Chondrocyte (in vitro differentiated cells): ENCODE measurements at regions not wholly inside any gene's neighbourhood (a gene's known extent, or its start where the extent isn't known, plus 50 kb on each side); places are given as distances from the start of the nearest gene placed in this dataset.

Experiments used
- DNase-seq: peaks from one replicate; pipeline ENCODE4 v3.0.0; 2021; ENCODE audit warnings: mixed read lengths, low spot score
- H3K27ac Mint-ChIP-seq: one replicate; pipeline ENCODE4 v1.8.0; 2021; ENCODE audit warnings: mild to moderate bottlenecking, moderate library complexity, mixed read lengths; ENCODE audit not compliant: unreplicated experiment
- H3K27me3 Mint-ChIP-seq: 2 replicates; pipeline ENCODE4 v1.8.0; 2021; ENCODE audit warnings: low read depth, mixed read lengths
- H3K36me3 Mint-ChIP-seq: 2 replicates; pipeline ENCODE4 v1.8.0; 2021; ENCODE audit warnings: low read depth, mixed read lengths
- H3K4me1 Mint-ChIP-seq: 2 replicates; pipeline ENCODE4 v1.8.0; 2021; ENCODE audit warnings: low read depth, mild to moderate bottlenecking, mixed read lengths
- H3K4me3 Mint-ChIP-seq: one replicate; pipeline ENCODE4 v1.8.0; 2021; ENCODE audit warnings: mild to moderate bottlenecking, moderate library complexity, mixed read lengths; ENCODE audit not compliant: unreplicated experiment
- H3K9me3 Mint-ChIP-seq: 2 replicates; pipeline ENCODE4 v1.8.0; 2021; ENCODE audit warnings: low read depth, mixed read lengths
- TF ChIP-seq, protein P1 (sequence below): fragments of 200-600 bp; sonication (generic); IDR thresholded peaks from 2 replicates; pipeline ENCODE4 v1.5.0; 2021; ENCODE audit warnings: antibody characterized with exemption, mild to moderate bottlenecking, moderate library complexity

GRCh38 chr9:86772635-86772993 lies 174.7 kb downstream of the GAS1 start:
- Mint-ChIP-seq H3K4me3 (no peak overlapping the region), H3K4me1 (peaks cover 4% of the 10 kb centered on the region), H3K27ac (no peak overlapping the region), H3K9me3 (no peaks in the 10 kb centered on the region), H3K27me3 (no peaks in the 10 kb centered on the region), H3K36me3 (no peaks in the 10 kb centered on the region)
- TF ChIP-seq, protein P1, sequence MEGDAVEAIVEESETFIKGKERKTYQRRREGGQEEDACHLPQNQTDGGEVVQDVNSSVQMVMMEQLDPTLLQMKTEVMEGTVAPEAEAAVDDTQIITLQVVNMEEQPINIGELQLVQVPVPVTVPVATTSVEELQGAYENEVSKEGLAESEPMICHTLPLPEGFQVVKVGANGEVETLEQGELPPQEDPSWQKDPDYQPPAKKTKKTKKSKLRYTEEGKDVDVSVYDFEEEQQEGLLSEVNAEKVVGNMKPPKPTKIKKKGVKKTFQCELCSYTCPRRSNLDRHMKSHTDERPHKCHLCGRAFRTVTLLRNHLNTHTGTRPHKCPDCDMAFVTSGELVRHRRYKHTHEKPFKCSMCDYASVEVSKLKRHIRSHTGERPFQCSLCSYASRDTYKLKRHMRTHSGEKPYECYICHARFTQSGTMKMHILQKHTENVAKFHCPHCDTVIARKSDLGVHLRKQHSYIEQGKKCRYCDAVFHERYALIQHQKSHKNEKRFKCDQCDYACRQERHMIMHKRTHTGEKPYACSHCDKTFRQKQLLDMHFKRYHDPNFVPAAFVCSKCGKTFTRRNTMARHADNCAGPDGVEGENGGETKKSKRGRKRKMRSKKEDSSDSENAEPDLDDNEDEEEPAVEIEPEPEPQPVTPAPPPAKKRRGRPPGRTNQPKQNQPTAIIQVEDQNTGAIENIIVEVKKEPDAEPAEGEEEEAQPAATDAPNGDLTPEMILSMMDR: no peak
- DNase-seq: no peak

DNA sequence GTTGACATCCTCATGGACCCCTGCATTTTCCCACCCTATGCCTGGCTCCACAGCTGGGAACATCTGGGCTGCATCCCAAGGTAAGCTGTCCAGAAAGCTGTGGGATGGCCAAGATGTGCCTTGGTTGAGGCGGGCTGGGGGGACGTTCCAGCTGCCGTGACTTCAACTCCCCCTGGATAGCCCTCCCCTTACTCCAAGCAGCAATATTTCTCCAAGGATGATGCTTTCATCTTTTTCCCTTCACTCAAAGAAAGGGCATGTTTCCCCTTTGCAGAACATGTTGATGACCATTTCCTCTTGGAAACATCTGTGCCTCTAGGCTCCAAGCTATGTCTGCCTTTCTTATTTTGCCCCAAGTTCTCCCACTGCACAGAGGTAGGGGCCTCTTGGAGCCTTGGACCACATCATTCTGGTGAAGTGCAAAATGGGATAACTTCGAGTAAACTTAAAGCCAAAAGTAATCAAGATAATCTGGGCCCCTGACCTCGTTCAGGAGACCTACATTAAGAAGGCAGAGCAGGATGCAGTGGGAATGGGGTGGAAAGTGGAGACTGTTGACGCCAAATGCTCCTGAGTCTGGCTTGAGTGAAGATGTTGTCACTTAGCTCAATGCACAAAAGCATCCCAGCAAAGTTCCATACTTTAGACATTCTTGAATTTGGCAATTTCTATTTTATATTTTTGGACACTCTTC lies 175.2 kb downstream of the GAS1 start:
- Mint-ChIP-seq H3K9me3 (no peaks in the 10 kb centered on the region), H3K4me3 (no peak overlapping the region), H3K36me3 (no peaks in the 10 kb centered on the region), H3K4me1 (peaks cover 6% of the 10 kb centered on the region), H3K27me3 (no peaks in the 10 kb centered on the region), H3K27ac (no peak overlapping the region)
- DNase-seq: no peak
- TF ChIP-seq, protein P1: no peak

- Mint-ChIP-seq H3K36me3 (no peaks in the 10 kb centered on the region), H3K27me3 (no peaks in the 10 kb centered on the region), H3K9me3 (no peaks in the 10 kb centered on the region), H3K27ac (no peak overlapping the region), H3K4me1 (peaks cover 6% of the 10 kb centered on the region), H3K4me3 (no peak overlapping the region)
- TF ChIP-seq, protein P1: no peak
- no peak for DNase-seq
Measured at GRCh38 chr9:86771420-86771819, 175.9 kb downstream of the GAS1 start.

DNA sequence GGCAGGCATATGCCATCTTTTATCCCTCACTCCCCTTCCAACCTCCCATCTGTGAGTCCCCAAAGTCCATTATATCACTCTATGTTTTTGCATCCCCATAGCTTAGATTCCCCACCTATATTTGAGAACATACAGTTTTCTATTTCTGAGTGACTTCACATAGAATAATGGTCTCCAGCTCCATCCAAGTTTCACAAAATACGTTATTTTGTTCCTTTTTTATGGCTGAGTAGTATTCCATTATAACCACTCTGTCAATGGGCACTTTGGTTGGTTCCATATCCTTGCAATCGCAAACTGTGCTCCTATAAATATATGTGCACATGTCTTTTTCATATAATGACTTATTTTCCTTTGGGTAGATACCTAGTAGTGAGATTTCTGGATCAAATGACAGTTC lies 178.6 kb downstream of the GAS1 start:
- no peaks in the 10 kb centered on the region for H3K9me3 Mint-ChIP-seq
- H3K27ac Mint-ChIP-seq: no peak overlapping the region
- H3K36me3 Mint-ChIP-seq: no peaks in the 10 kb centered on the region
- H3K4me3 Mint-ChIP-seq: no peak overlapping the region
- H3K4me1 Mint-ChIP-seq: peaks cover 6% of the 10 kb centered on the region
- no peak for DNase-seq
- TF ChIP-seq, protein P1: no peak
- H3K27me3 Mint-ChIP-seq: no peaks in the 10 kb centered on the region

DNA sequence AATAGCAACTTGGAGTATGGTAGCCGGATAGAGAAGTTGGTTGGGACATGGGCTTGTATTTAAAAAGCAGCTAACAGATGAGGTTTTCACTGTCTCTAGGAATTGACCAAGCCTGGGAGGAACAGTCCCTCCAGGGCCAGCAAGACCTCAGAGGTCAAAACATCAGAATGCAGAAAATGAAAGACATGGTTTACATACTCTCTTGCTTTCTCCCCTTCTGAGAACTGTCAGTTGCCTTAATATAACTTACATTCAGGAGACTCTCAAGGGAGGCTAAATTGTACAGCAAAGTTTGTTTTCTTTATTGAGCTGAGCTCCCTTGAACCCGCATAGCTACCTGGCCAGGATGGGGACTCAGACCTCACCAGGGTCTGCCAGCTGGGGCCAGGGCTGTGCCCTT lies 179.3 kb downstream of the GAS1 start:
- no peak overlapping the region for H3K4me3 Mint-ChIP-seq
- no peaks in the 10 kb centered on the region for H3K27me3 Mint-ChIP-seq
- no peaks in the 10 kb centered on the region for H3K36me3 Mint-ChIP-seq
- peaks cover 6% of the 10 kb centered on the region for H3K4me1 Mint-ChIP-seq
- TF ChIP-seq, protein P1: no peak
- no peak for DNase-seq
- peaks cover 5% of the 10 kb centered on the region for H3K9me3 Mint-ChIP-seq
- no peak overlapping the region for H3K27ac Mint-ChIP-seq
